ENCODE measurements at regions not wholly inside any gene's neighbourhood (a gene's known extent, or its start where the extent isn't known, plus 50 kb on each side); places are given as distances from the start of the nearest gene placed in this dataset.

- ATAC-seq, result no peak
- TF ChIP-seq, protein P1, sequence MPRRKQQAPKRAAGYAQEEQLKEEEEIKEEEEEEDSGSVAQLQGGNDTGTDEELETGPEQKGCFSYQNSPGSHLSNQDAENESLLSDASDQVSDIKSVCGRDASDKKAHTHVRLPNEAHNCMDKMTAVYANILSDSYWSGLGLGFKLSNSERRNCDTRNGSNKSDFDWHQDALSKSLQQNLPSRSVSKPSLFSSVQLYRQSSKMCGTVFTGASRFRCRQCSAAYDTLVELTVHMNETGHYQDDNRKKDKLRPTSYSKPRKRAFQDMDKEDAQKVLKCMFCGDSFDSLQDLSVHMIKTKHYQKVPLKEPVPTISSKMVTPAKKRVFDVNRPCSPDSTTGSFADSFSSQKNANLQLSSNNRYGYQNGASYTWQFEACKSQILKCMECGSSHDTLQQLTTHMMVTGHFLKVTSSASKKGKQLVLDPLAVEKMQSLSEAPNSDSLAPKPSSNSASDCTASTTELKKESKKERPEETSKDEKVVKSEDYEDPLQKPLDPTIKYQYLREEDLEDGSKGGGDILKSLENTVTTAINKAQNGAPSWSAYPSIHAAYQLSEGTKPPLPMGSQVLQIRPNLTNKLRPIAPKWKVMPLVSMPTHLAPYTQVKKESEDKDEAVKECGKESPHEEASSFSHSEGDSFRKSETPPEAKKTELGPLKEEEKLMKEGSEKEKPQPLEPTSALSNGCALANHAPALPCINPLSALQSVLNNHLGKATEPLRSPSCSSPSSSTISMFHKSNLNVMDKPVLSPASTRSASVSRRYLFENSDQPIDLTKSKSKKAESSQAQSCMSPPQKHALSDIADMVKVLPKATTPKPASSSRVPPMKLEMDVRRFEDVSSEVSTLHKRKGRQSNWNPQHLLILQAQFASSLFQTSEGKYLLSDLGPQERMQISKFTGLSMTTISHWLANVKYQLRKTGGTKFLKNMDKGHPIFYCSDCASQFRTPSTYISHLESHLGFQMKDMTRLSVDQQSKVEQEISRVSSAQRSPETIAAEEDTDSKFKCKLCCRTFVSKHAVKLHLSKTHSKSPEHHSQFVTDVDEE (CRISPR knock-in tag; IDR thresholded peaks at IDR 0.05), result no peak
- TF ChIP-seq SNAI2 (CRISPR knock-in tag; IDR thresholded peaks at IDR 0.05) (no peak), ZFP30 (CRISPR knock-in tag; IDR thresholded peaks at IDR 0.05) (no peak), CREB5 (CRISPR knock-in tag; IDR thresholded peaks at IDR 0.05; ENCODE audit: low read depth) (no peak)
Measured at GRCh38 chr6:6783721-6784120, 195.2 kb downstream of the LY86 start.

GRCh38 chr6:6784514-6785162 lies 196.1 kb downstream of the LY86 start:
- no peak for TF ChIP-seq TCF4 (CRISPR knock-in tag; IDR thresholded peaks at IDR 0.05; ENCODE audit: borderline replicate concordance)
- no peak for ATAC-seq

DNA sequence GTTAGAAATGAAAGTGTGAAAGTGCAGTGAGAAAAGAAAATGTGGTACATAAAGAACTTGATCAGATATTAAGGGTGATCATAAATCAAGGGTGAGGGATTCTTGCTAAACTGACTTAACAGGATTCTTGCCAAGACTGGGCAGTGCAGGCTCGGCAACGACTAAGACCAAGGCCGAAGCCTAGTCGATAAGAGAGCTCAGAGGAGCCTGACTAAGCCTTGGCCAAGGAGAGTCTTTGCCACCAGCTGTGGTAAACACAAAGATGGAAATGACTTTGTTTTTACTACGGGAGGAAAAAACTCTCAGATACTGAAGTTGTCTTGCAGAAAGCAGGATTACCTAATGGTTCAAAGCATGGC lies 196.6 kb downstream of the LY86 start:
- TF ChIP-seq ZFP30 (CRISPR knock-in tag; IDR thresholded peaks at IDR 0.05) (no peak), ESRRG (CRISPR knock-in tag; IDR thresholded peaks at IDR 0.05) (no peak)
- ATAC-seq, result no peak

DNA sequence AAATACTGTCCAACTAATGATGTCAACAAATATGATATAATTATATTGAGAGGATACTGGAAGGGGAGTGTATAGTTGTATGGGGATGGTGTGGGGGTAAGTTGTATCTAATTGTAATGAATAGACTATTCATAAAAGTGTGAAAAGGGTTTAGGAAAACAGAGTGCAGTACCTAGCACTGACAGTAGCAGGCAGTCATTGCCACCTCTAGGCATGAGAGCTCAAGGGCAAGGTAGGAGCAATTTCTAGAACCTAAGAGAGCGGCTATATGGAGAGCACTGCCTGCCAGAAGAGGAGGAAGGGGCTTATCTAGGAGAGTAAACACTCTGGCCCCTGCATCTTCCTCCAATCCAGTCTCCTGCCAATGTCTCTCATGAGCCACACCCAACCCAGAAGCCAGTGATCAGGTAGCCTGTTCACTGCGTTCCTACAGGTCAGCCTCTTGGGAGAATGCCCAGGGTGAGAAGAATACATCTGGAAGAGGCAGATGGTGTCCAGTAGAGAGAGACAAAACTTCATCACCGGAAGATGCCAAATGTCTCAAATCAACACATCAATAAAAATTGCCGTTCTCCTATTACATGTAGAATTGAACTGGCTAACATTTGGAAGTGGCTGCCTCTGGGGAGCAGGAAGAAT lies 200.0 kb downstream of the LY86 start:
- no peak for ATAC-seq
- TF ChIP-seq GLIS3 (CRISPR knock-in tag; IDR thresholded peaks at IDR 0.05) (no peak), ESRRG (CRISPR knock-in tag; IDR thresholded peaks at IDR 0.05) (no peak), ISL1 (CRISPR knock-in tag; IDR thresholded peaks at IDR 0.05) (no peak), PPARA (CRISPR knock-in tag; IDR thresholded peaks at IDR 0.05; ENCODE audit: borderline replicate concordance) (no peak), CREB5 (CRISPR knock-in tag; IDR thresholded peaks at IDR 0.05; ENCODE audit: low read depth) (no peak), ZFP3 (CRISPR knock-in tag; IDR thresholded peaks at IDR 0.05) (no peak), ZC3H10 (CRISPR knock-in tag; IDR thresholded peaks at IDR 0.05) (no peak), ZNF8 (CRISPR knock-in tag; IDR thresholded peaks at IDR 0.05) (no peak), SNAI2 (CRISPR knock-in tag; IDR thresholded peaks at IDR 0.05) (no peak), BACH2 (CRISPR knock-in tag; IDR thresholded peaks at IDR 0.05; ENCODE audit: borderline replicate concordance) (no peak), ZFP30 (CRISPR knock-in tag; IDR thresholded peaks at IDR 0.05) (no peak), TOX (CRISPR knock-in tag; IDR thresholded peaks at IDR 0.05; ENCODE audit: borderline replicate concordance) (no peak), ARNTL (CRISPR knock-in tag; IDR thresholded peaks at IDR 0.05; ENCODE audit: borderline replicate concordance, low read depth) (no peak), RARB (CRISPR knock-in tag; IDR thresholded peaks at IDR 0.05) (no peak), ZNF70 (CRISPR knock-in tag; IDR thresholded peaks at IDR 0.05) (no peak), CSDC2 (CRISPR knock-in tag; IDR thresholded peaks at IDR 0.05) (no peak), ZNF565 (CRISPR knock-in tag; conservative IDR thresholded peaks at IDR 0.05; ENCODE audit: low read depth) (no peak)
- TF ChIP-seq, protein P1 (CRISPR knock-in tag; IDR thresholded peaks at IDR 0.05), result no peak
- TF ChIP-seq, protein P2, sequence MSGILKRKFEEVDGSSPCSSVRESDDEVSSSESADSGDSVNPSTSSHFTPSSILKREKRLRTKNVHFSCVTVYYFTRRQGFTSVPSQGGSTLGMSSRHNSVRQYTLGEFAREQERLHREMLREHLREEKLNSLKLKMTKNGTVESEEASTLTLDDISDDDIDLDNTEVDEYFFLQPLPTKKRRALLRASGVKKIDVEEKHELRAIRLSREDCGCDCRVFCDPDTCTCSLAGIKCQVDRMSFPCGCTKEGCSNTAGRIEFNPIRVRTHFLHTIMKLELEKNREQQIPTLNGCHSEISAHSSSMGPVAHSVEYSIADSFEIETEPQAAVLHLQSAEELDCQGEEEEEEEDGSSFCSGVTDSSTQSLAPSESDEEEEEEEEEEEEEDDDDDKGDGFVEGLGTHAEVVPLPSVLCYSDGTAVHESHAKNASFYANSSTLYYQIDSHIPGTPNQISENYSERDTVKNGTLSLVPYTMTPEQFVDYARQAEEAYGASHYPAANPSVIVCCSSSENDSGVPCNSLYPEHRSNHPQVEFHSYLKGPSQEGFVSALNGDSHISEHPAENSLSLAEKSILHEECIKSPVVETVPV (CRISPR knock-in tag; IDR thresholded peaks at IDR 0.05), result no peak
- TF ChIP-seq, protein P3, sequence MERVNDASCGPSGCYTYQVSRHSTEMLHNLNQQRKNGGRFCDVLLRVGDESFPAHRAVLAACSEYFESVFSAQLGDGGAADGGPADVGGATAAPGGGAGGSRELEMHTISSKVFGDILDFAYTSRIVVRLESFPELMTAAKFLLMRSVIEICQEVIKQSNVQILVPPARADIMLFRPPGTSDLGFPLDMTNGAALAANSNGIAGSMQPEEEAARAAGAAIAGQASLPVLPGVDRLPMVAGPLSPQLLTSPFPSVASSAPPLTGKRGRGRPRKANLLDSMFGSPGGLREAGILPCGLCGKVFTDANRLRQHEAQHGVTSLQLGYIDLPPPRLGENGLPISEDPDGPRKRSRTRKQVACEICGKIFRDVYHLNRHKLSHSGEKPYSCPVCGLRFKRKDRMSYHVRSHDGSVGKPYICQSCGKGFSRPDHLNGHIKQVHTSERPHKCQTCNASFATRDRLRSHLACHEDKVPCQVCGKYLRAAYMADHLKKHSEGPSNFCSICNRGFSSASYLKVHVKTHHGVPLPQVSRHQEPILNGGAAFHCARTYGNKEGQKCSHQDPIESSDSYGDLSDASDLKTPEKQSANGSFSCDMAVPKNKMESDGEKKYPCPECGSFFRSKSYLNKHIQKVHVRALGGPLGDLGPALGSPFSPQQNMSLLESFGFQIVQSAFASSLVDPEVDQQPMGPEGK (CRISPR knock-in tag; IDR thresholded peaks at IDR 0.05; ENCODE audit: borderline replicate concordance), result no peak

Measured in SK-N-SH treated with all-trans-retinoic acid at 6 μM for 48 hours (cell line).